GM18873 (cell line): ENCODE measurements at regions not wholly inside any gene's neighbourhood (a gene's known extent, or its start where the extent isn't known, plus 50 kb on each side); places are given as distances from the start of the nearest gene placed in this dataset.

ENCODE experiments used
- ATAC-seq: cut with Tn5 transposase; IDR thresholded peaks from one replicate; pipeline ENCODE4 v1.9.1; 2021; ENCODE audit warnings: mild to moderate bottlenecking, moderate library complexity, moderate number of reproducible peaks; ENCODE audit not compliant: unreplicated experiment, low FRiP score

GRCh38 chr1:188426561-188426960 lies 1597.8 kb downstream of the PLA2G4A start:
- no peak for ATAC-seq

GRCh38 chr1:188427642-188428041 lies 1598.9 kb downstream of the PLA2G4A start:
- no peak for ATAC-seq

- no peak for ATAC-seq
Observed at GRCh38 chr1:188429386-188429785, 1600.6 kb downstream of the PLA2G4A start.

GRCh38 chr1:188432427-188432826 lies 1603.7 kb downstream of the PLA2G4A start:
- ATAC-seq: no peak

GRCh38 chr1:188433425-188433824 lies 1604.7 kb downstream of the PLA2G4A start:
- ATAC-seq: no peak

- no peak for ATAC-seq
Observed at GRCh38 chr1:188444526-188444925, 1615.8 kb downstream of the PLA2G4A start.

GRCh38 chr1:188462837-188463236 lies 1634.1 kb downstream of the PLA2G4A start:
- ATAC-seq: no peak

- no peak for ATAC-seq
Observed at GRCh38 chr1:188463919-188464318, 1635.2 kb downstream of the PLA2G4A start.

- ATAC-seq: no peak
Observed at GRCh38 chr1:188466539-188466938, 1637.8 kb downstream of the PLA2G4A start.

GRCh38 chr1:188476606-188477005 lies 1647.9 kb downstream of the PLA2G4A start:
- ATAC-seq: no peak

- no peak for ATAC-seq
Observed at GRCh38 chr1:188489336-188490112, 1660.8 kb downstream of the PLA2G4A start.

- ATAC-seq: no peak
Observed at GRCh38 chr1:188496506-188496905, 1667.8 kb downstream of the PLA2G4A start.

GRCh38 chr1:188497020-188497419 lies 1668.3 kb downstream of the PLA2G4A start:
- no peak for ATAC-seq

- no peak for ATAC-seq
Observed at GRCh38 chr1:188499690-188500089, 1670.9 kb downstream of the PLA2G4A start.

- no peak for ATAC-seq
Observed at GRCh38 chr1:188514917-188515316, 1686.2 kb downstream of the PLA2G4A start.

- ATAC-seq: no peak
Observed at GRCh38 chr1:188517139-188517538, 1688.4 kb downstream of the PLA2G4A start.

- no peak for ATAC-seq
Observed at GRCh38 chr1:188551176-188551575, 1722.4 kb downstream of the PLA2G4A start.

- ATAC-seq: no peak
Observed at GRCh38 chr1:188557053-188557452, 1728.3 kb downstream of the PLA2G4A start.

GRCh38 chr1:188582911-188583532 lies 1754.3 kb downstream of the PLA2G4A start:
- ATAC-seq: no peak

GRCh38 chr1:188584119-188584518 lies 1755.4 kb downstream of the PLA2G4A start:
- ATAC-seq: no peak

GRCh38 chr1:188590641-188591040 lies 1761.9 kb downstream of the PLA2G4A start:
- no peak for ATAC-seq
